ENCODE measurements at regions not wholly inside any gene's neighbourhood (a gene's known extent, or its start where the extent isn't known, plus 50 kb on each side); places are given as distances from the start of the nearest gene placed in this dataset.

- Histone ChIP-seq H3K4me3 (ENCODE audit: low read length) (no peak overlapping the region), H3K4me2 (ENCODE audit: low read depth, low read length) (peak overlapping the region; percentile 22), H4K20me1 (ENCODE audit: insufficient read depth, low read length) (no peaks in the 10 kb centered on the region), H3K36me3 (replicated peaks; ENCODE audit: insufficient read depth, low read length) (no peaks in the 10 kb centered on the region), H3K4me1 (ENCODE audit: low read length) (0 out of 2 replicates have a peak, but pooled peaks cover 2% of the 10 kb centered on the region), H3K27ac (ENCODE audit: low read length) (no peak overlapping the region), H3K79me2 (ENCODE audit: low read length) (no peaks in the 10 kb centered on the region), H2AFZ (ENCODE audit: low read length) (no peak overlapping the region), H3K9me3 (replicated peaks; ENCODE audit: insufficient read depth, low read length) (no peaks in the 10 kb centered on the region; the same call in 1 of the 2 replicates), H3F3A (ENCODE audit: insufficient read depth, low read length) (no peaks in the 10 kb centered on the region), H3K9me2 (replicated peaks; ENCODE audit: insufficient read depth, low read length) (no peaks in the 10 kb centered on the region), H3K9ac (ENCODE audit: low read length) (no peak overlapping the region), H3K27me3 (replicated peaks; ENCODE audit: insufficient read depth, low read length) (no peaks in the 10 kb centered on the region)
- no peak for DNase-seq
- no peak for TF ChIP-seq CTCF (IDR thresholded peaks at IDR 0.05; ENCODE audit: low read length)
- no peak for TF ChIP-seq EZH2 (optimal IDR thresholded peaks at IDR 0.05; ENCODE audit: low read depth, low read length)
- no peak for TF ChIP-seq EZH2phosphoT487 (IDR thresholded peaks at IDR 0.05; ENCODE audit: low read length)
Observed at GRCh38 chr6:108789475-108789874, 58.7 kb upstream of the ARMC2 start.

GRCh38 chr6:108791700-108792099 lies 56.5 kb upstream of the ARMC2 start:
- H3F3A ChIP-seq (ENCODE audit: insufficient read depth, low read length): no peaks in the 10 kb centered on the region
- H3K9me3 ChIP-seq (replicated peaks; ENCODE audit: insufficient read depth, low read length): no peaks in the 10 kb centered on the region; the same call in 1 of the 2 replicates
- H4K20me1 ChIP-seq (ENCODE audit: insufficient read depth, low read length): no peaks in the 10 kb centered on the region
- TF ChIP-seq EZH2phosphoT487 (IDR thresholded peaks at IDR 0.05; ENCODE audit: low read length): no peak
- no peak for TF ChIP-seq CTCF (IDR thresholded peaks at IDR 0.05; ENCODE audit: low read length)
- no peak for TF ChIP-seq EZH2 (optimal IDR thresholded peaks at IDR 0.05; ENCODE audit: low read depth, low read length)
- no peak overlapping the region for H2AFZ ChIP-seq (ENCODE audit: low read length)
- H3K36me3 ChIP-seq (replicated peaks; ENCODE audit: insufficient read depth, low read length): no peaks in the 10 kb centered on the region
- H3K27ac ChIP-seq (ENCODE audit: low read length): no peak overlapping the region
- H3K9me2 ChIP-seq (replicated peaks; ENCODE audit: insufficient read depth, low read length): no peaks in the 10 kb centered on the region
- no peaks in the 10 kb centered on the region for H3K79me2 ChIP-seq (ENCODE audit: low read length)
- no peak for DNase-seq
- H3K4me2 ChIP-seq (ENCODE audit: low read depth, low read length): no peak overlapping the region
- H3K27me3 ChIP-seq (replicated peaks; ENCODE audit: insufficient read depth, low read length): no peaks in the 10 kb centered on the region
- H3K4me1 ChIP-seq (ENCODE audit: low read length): peaks cover 3% of the 10 kb centered on the region
- H3K9ac ChIP-seq (ENCODE audit: low read length): no peak overlapping the region
- no peak overlapping the region for H3K4me3 ChIP-seq (ENCODE audit: low read length)

GRCh38 chr6:108793516-108794251 lies 54.5 kb upstream of the ARMC2 start:
- H3K27me3 ChIP-seq (replicated peaks; ENCODE audit: insufficient read depth, low read length): no peaks in the 10 kb centered on the region
- H3F3A ChIP-seq (ENCODE audit: insufficient read depth, low read length): peaks cover 7% of the 10 kb centered on the region
- H3K4me1 ChIP-seq (ENCODE audit: low read length): peaks cover 20% of the 10 kb centered on the region
- H3K9me3 ChIP-seq (replicated peaks; ENCODE audit: insufficient read depth, low read length): no peaks in the 10 kb centered on the region
- H3K9ac ChIP-seq (ENCODE audit: low read length): no peak overlapping the region
- H3K9me2 ChIP-seq (replicated peaks; ENCODE audit: insufficient read depth, low read length): no peaks in the 10 kb centered on the region
- H4K20me1 ChIP-seq (ENCODE audit: insufficient read depth, low read length): no peaks in the 10 kb centered on the region
- H3K27ac ChIP-seq (ENCODE audit: low read length): no peak overlapping the region
- H3K4me2 ChIP-seq (ENCODE audit: low read depth, low read length): no peak overlapping the region
- no peak overlapping the region for H2AFZ ChIP-seq (ENCODE audit: low read length)
- H3K36me3 ChIP-seq (replicated peaks; ENCODE audit: insufficient read depth, low read length): no peaks in the 10 kb centered on the region
- no peak for DNase-seq
- H3K79me2 ChIP-seq (ENCODE audit: low read length): 0 out of 2 replicates have a peak, but pooled peaks cover 6% of the 10 kb centered on the region
- TF ChIP-seq EZH2phosphoT487 (IDR thresholded peaks at IDR 0.05; ENCODE audit: low read length) (no peak), EZH2 (optimal IDR thresholded peaks at IDR 0.05; ENCODE audit: low read depth, low read length) (no peak), CTCF (IDR thresholded peaks at IDR 0.05; ENCODE audit: low read length) (no peak)
- H3K4me3 ChIP-seq (ENCODE audit: low read length): no peak overlapping the region
